ENCODE measurements at regions not wholly inside any gene's neighbourhood (a gene's known extent, or its start where the extent isn't known, plus 50 kb on each side); places are given as distances from the start of the nearest gene placed in this dataset.

- Histone ChIP-seq H4K20me1 (ENCODE audit: insufficient read depth, low read length) (no peaks in the 10 kb centered on the region), H3K4me2 (ENCODE audit: low read length) (no peak overlapping the region), H3K79me2 (ENCODE audit: low read length) (no peaks in the 10 kb centered on the region), H3K36me3 (replicated peaks; ENCODE audit: low read depth, low read length) (no peaks in the 10 kb centered on the region), H3K4me3 (ENCODE audit: low read length) (no peak overlapping the region), H3K9ac (ENCODE audit: low read length) (no peak overlapping the region), H3K9me3 (ENCODE audit: insufficient read depth, low read length) (no peaks in the 10 kb centered on the region), H3K27ac (ENCODE audit: low read length) (no peak overlapping the region), H3K4me1 (ENCODE audit: low read length) (no peaks in the 10 kb centered on the region), H2AFZ (ENCODE audit: low read depth, low read length) (no peak overlapping the region), H3K27me3 (ENCODE audit: low read depth, low read length) (no peaks in the 10 kb centered on the region)
- no peak for TF ChIP-seq CTCF (IDR thresholded peaks at IDR 0.05; ENCODE audit: low read depth, low read length)
- TF ChIP-seq EZH2phosphoT487 (IDR thresholded peaks at IDR 0.05; ENCODE audit: low read depth) = no peak
Measured at GRCh38 chr9:27750566-27750965, 177.3 kb upstream of the C9orf72 start.

DNA sequence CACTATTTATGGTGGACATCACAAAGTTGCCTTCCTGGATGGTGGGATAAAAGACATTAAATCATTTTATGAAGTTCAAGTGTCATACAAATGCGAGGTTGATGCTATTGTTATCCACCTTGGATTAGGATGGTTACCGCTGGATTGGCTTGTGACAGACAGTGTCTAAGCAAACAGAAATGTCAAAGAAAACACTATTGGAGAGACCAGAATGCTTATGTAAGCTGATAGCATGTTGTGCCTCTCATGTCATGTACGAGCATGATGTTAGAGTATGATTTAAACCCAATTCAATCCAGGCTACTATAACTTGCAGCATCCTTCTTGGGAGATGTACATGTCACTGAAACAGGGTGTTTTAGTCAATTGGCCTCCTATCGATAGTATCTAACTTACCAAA is 178.8 kb upstream of the C9orf72 start:
- Histone ChIP-seq H3K4me2 (ENCODE audit: low read length) (no peak overlapping the region), H3K9me3 (ENCODE audit: insufficient read depth, low read length) (no peaks in the 10 kb centered on the region), H3K4me3 (ENCODE audit: low read length) (no peak overlapping the region), H2AFZ (ENCODE audit: low read depth, low read length) (no peak overlapping the region), H3K4me1 (ENCODE audit: low read length) (no peaks in the 10 kb centered on the region), H3K79me2 (ENCODE audit: low read length) (no peaks in the 10 kb centered on the region), H3K36me3 (replicated peaks; ENCODE audit: low read depth, low read length) (no peaks in the 10 kb centered on the region), H4K20me1 (ENCODE audit: insufficient read depth, low read length) (no peaks in the 10 kb centered on the region), H3K27ac (ENCODE audit: low read length) (no peak overlapping the region), H3K27me3 (ENCODE audit: low read depth, low read length) (no peaks in the 10 kb centered on the region), H3K9ac (ENCODE audit: low read length) (no peak overlapping the region)
- TF ChIP-seq CTCF (IDR thresholded peaks at IDR 0.05; ENCODE audit: low read depth, low read length) (no peak), EZH2phosphoT487 (IDR thresholded peaks at IDR 0.05; ENCODE audit: low read depth) (no peak)

DNA sequence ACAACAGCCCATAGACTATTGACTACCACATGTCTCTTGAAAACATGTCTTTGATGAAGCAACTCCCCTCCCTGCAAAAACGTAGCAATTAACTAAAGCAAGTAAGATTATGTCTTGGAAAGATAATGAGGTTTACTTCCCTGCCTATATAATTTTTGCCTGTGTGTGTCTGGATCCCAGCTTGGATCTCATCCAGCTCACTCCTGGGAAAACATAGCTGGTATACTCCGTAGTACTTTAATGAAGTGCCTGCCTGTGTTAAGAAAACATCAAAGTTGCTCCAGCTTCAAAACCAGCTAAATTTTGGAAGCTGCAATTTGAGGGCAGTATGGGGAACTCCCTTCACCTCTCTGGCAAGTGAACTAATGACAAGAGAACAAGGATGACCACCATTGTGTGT is 182.6 kb upstream of the C9orf72 start:
- no peak overlapping the region for H3K4me3 ChIP-seq (ENCODE audit: low read length)

GRCh38 chr9:27756418-27756817 is 183.1 kb upstream of the C9orf72 start:
- H3K27ac ChIP-seq (ENCODE audit: low read length) = no peak overlapping the region
- H3K9me3 ChIP-seq (ENCODE audit: insufficient read depth, low read length) = no peaks in the 10 kb centered on the region
- H3K27me3 ChIP-seq (ENCODE audit: low read depth, low read length) = no peaks in the 10 kb centered on the region
- no peak overlapping the region for H3K4me3 ChIP-seq (ENCODE audit: low read length)
- no peak overlapping the region for H3K9ac ChIP-seq (ENCODE audit: low read length)
- no peaks in the 10 kb centered on the region for H3K36me3 ChIP-seq (replicated peaks; ENCODE audit: low read depth, low read length)
- H3K4me1 ChIP-seq (ENCODE audit: low read length) = no peaks in the 10 kb centered on the region
- H3K79me2 ChIP-seq (ENCODE audit: low read length) = no peaks in the 10 kb centered on the region
- H2AFZ ChIP-seq (ENCODE audit: low read depth, low read length) = no peak overlapping the region
- TF ChIP-seq CTCF (IDR thresholded peaks at IDR 0.05; ENCODE audit: low read depth, low read length) (no peak), EZH2phosphoT487 (IDR thresholded peaks at IDR 0.05; ENCODE audit: low read depth) (no peak)
- no peak overlapping the region for H3K4me2 ChIP-seq (ENCODE audit: low read length)
- no peaks in the 10 kb centered on the region for H4K20me1 ChIP-seq (ENCODE audit: insufficient read depth, low read length)

More for the DNA sequence above, 182.6 kb upstream of the C9orf72 start:
- Histone ChIP-seq H3K9me3 (ENCODE audit: insufficient read depth, low read length) (no peaks in the 10 kb centered on the region), H3K79me2 (ENCODE audit: low read length) (no peaks in the 10 kb centered on the region), H3K36me3 (replicated peaks; ENCODE audit: low read depth, low read length) (no peaks in the 10 kb centered on the region), H3K9ac (ENCODE audit: low read length) (no peak overlapping the region), H3K4me2 (ENCODE audit: low read length) (no peak overlapping the region), H3K4me1 (ENCODE audit: low read length) (no peaks in the 10 kb centered on the region), H4K20me1 (ENCODE audit: insufficient read depth, low read length) (no peaks in the 10 kb centered on the region), H2AFZ (ENCODE audit: low read depth, low read length) (no peak overlapping the region), H3K27ac (ENCODE audit: low read length) (no peak overlapping the region), H3K27me3 (ENCODE audit: low read depth, low read length) (no peaks in the 10 kb centered on the region)
- TF ChIP-seq CTCF (IDR thresholded peaks at IDR 0.05; ENCODE audit: low read depth, low read length) (no peak), EZH2phosphoT487 (IDR thresholded peaks at IDR 0.05; ENCODE audit: low read depth) (no peak)
